ENCODE measurements at regions not wholly inside any gene's neighbourhood (a gene's known extent, or its start where the extent isn't known, plus 50 kb on each side); places are given as distances from the start of the nearest gene placed in this dataset.

GRCh38 chr5:60248901-60249300 is 355.4 kb upstream of the PDE4D start:
- 0% methylated on average over 1 of the region's 1 CpG for WGBS (ENCODE audit: insufficient coverage)
- TF ChIP-seq EZH2 (IDR thresholded peaks at IDR 0.05; ENCODE audit: borderline replicate concordance, insufficient read depth, low read depth, low read length, poor library complexity, severe bottlenecking) (no peak), CTCF (IDR thresholded peaks at IDR 0.05) (no peak)
- Histone ChIP-seq H3K4me3 (ENCODE audit: control extremely low read depth in 1 of 5, extremely low read depth in 1 of 5, insufficient read depth in 1 of 5, low read depth in 2 of 5, low read length in 4 of 5) (no peak overlapping the region), H4K20me1 (ENCODE audit: control insufficient read depth, insufficient read depth, low read length, poor library complexity, severe bottlenecking) (no peaks in the 10 kb centered on the region), H3K27ac (ENCODE audit: low read length in 2 of 2) (no peak overlapping the region), H3K4me1 (ENCODE audit: control insufficient read depth in 2 of 2, insufficient read depth in 2 of 2, low read length in 2 of 2) (peaks cover 14% of the 10 kb centered on the region in 2 donors), H3K4me2 (replicated peaks; ENCODE audit: low read depth, low read length, poor library complexity, severe bottlenecking) (peak overlapping the region; percentile 12), H2AFZ (ENCODE audit: insufficient read depth, low read depth, low read length, poor library complexity, severe bottlenecking) (peak overlapping the region; percentile 11), H3K9ac (ENCODE audit: low read length) (no peak overlapping the region), H3K36me3 (replicated peaks in 1 of 2; ENCODE audit: control extremely low read depth in 1 of 2, control insufficient read depth in 1 of 2, extremely low read depth in 1 of 2, insufficient read depth in 2 of 2, low read length in 1 of 2) (no peaks in the 10 kb centered on the region), H3K27me3 (replicated peaks in 1 of 4; ENCODE audit: control extremely low read depth in 1 of 4, control insufficient read depth in 3 of 4, insufficient read depth in 4 of 4, low read length in 3 of 4) (no peaks in the 10 kb centered on the region), H3K79me2 (ENCODE audit: control insufficient read depth, insufficient read depth, low read length) (no peaks in the 10 kb centered on the region), H3K9me3 (ENCODE audit: control extremely low read depth in 1 of 3, control insufficient read depth in 2 of 3, insufficient read depth in 1 of 3, low read length in 2 of 3) (peaks cover 0 to 4% (median 0%) of the 10 kb centered on the region in 3 donors)
- no peak overlapping the region for H3K27ac Mint-ChIP-seq
- DNase-seq (peak; percentile 29), ATAC-seq (ENCODE audit: low read depth) (peak; percentile 56)
- no peak overlapping the region for H3K4me3 Mint-ChIP-seq
- H3K9me3 Mint-ChIP-seq (ENCODE audit: insufficient read depth): peaks cover 5% of the 10 kb centered on the region
- ChIA-PET POLR2A (no interaction called here), CTCF (interaction anchor here (0.7 to 1.2 kb wide), 2 partner anchors 39 to 421 kb away, joined by 3 read pairs; no protein-coding TSS in a partner anchor)
- intact Hi-C loops (cut with micrococcal nuclease): no loop called here
- no peaks in the 10 kb centered on the region for H3K27me3 Mint-ChIP-seq
- peaks cover 19% of the 10 kb centered on the region for H3K4me1 Mint-ChIP-seq

GRCh38 chr5:60243713-60244112 is 350.2 kb upstream of the PDE4D start:
- no peak for TF ChIP-seq EZH2 (IDR thresholded peaks at IDR 0.05; ENCODE audit: borderline replicate concordance, insufficient read depth, low read depth, low read length, poor library complexity, severe bottlenecking)
- no peak for TF ChIP-seq CTCF (IDR thresholded peaks at IDR 0.05)
- Histone ChIP-seq H3K27me3 (replicated peaks in 1 of 4; ENCODE audit: control extremely low read depth in 1 of 4, control insufficient read depth in 3 of 4, insufficient read depth in 4 of 4, low read length in 3 of 4) (no peaks in the 10 kb centered on the region), H3K79me2 (ENCODE audit: control insufficient read depth, insufficient read depth, low read length) (no peaks in the 10 kb centered on the region), H2AFZ (ENCODE audit: insufficient read depth, low read depth, low read length, poor library complexity, severe bottlenecking) (no peak overlapping the region), H3K4me2 (replicated peaks; ENCODE audit: low read depth, low read length, poor library complexity, severe bottlenecking) (no peak overlapping the region), H3K27ac (ENCODE audit: low read length in 2 of 2) (no peak overlapping the region), H3K36me3 (replicated peaks in 1 of 2; ENCODE audit: control extremely low read depth in 1 of 2, control insufficient read depth in 1 of 2, extremely low read depth in 1 of 2, insufficient read depth in 2 of 2, low read length in 1 of 2) (no peaks in the 10 kb centered on the region), H3K9me3 (ENCODE audit: control extremely low read depth in 1 of 3, control insufficient read depth in 2 of 3, insufficient read depth in 1 of 3, low read length in 2 of 3) (peaks cover 7 to 19% (median 11%) of the 10 kb centered on the region in 3 donors), H3K4me3 (ENCODE audit: control extremely low read depth in 1 of 5, extremely low read depth in 1 of 5, insufficient read depth in 1 of 5, low read depth in 2 of 5, low read length in 4 of 5) (no peak overlapping the region), H3K9ac (ENCODE audit: low read length) (no peak overlapping the region), H3K4me1 (ENCODE audit: control insufficient read depth in 2 of 2, insufficient read depth in 2 of 2, low read length in 2 of 2) (peaks cover 1 to 4% of the 10 kb centered on the region in 2 donors), H4K20me1 (ENCODE audit: control insufficient read depth, insufficient read depth, low read length, poor library complexity, severe bottlenecking) (no peaks in the 10 kb centered on the region)
- no peak overlapping the region for H3K4me3 Mint-ChIP-seq
- intact Hi-C loops (cut with micrococcal nuclease): no loop called here
- peaks cover 10% of the 10 kb centered on the region for H3K9me3 Mint-ChIP-seq (ENCODE audit: insufficient read depth)
- ChIA-PET POLR2A (no interaction called here), CTCF (no interaction called here)
- H3K27me3 Mint-ChIP-seq: no peaks in the 10 kb centered on the region
- DNase-seq (no peak), ATAC-seq (ENCODE audit: low read depth) (no peak)
- peaks cover 8% of the 10 kb centered on the region for H3K4me1 Mint-ChIP-seq
- no CpG with 5 or more reads among the region's 1 CpG for WGBS (ENCODE audit: insufficient coverage)
- no peak overlapping the region for H3K27ac Mint-ChIP-seq
